Smooth muscle cell (in vitro differentiated cells): ENCODE measurements at regions not wholly inside any gene's neighbourhood (a gene's known extent, or its start where the extent isn't known, plus 50 kb on each side); places are given as distances from the start of the nearest gene placed in this dataset.

Experiments used
- DNase-seq: peaks from one replicate; lab custom pipeline; 2025; ENCODE audit not compliant: unreplicated experiment; lab: John Stamatoyannopoulos, UW
- H2AFZ ChIP-seq: fragments of 200-600 bp; sonication (generic); 2 replicates; pipeline ENCODE4 v1.6.0; 2016; ENCODE audit warnings: antibody characterized with exemption, low read depth, mild to moderate bottlenecking
- H3F3A ChIP-seq: fragments of 200-600 bp; sonication (generic); 2 replicates; pipeline ENCODE4 v1.6.0; 2017; ENCODE audit warnings: antibody characterized with exemption, low read depth
- H3K27ac ChIP-seq: fragments of 200-600 bp; sonication (generic); 2 replicates; pipeline ENCODE4 v1.5.1; 2016; ENCODE audit warnings: low read depth, mild to moderate bottlenecking
- H3K27me3 ChIP-seq: fragments of 200-600 bp; sonication (generic); 2 replicates; pipeline ENCODE4 v1.6.1; 2016; ENCODE audit warnings: low read depth, mild to moderate bottlenecking
- H3K36me3 ChIP-seq: fragments of 200-600 bp; sonication (generic); 2 replicates; pipeline ENCODE4 v1.5.1; 2016; ENCODE audit warnings: low read depth
- H3K4me1 ChIP-seq: fragments of 200-600 bp; sonication (generic); 2 replicates; pipeline ENCODE4 v1.5.1; 2016; ENCODE audit warnings: low read depth
- H3K4me2 ChIP-seq: fragments of 200-600 bp; sonication (generic); 2 replicates; pipeline ENCODE4 v1.6.0; 2016; ENCODE audit warnings: mild to moderate bottlenecking
- H3K4me3 ChIP-seq: fragments of 200-600 bp; sonication (generic); 2 replicates; pipeline ENCODE4 v1.5.1; 2016; ENCODE audit warnings: mild to moderate bottlenecking
- H3K79me2 ChIP-seq: fragments of 200-600 bp; sonication (generic); 2 replicates; pipeline ENCODE4 v1.6.0; 2016; ENCODE audit warnings: low read depth, mild to moderate bottlenecking
- H3K9ac ChIP-seq: fragments of 200-600 bp; sonication (generic); 2 replicates; pipeline ENCODE4 v1.6.0; 2016; ENCODE audit warnings: low read depth
- H3K9me3 ChIP-seq: fragments of 200-600 bp; sonication (generic); replicated peaks from 2 replicates; pipeline ENCODE4 v1.5.1; 2016; ENCODE audit warnings: low read depth
- H4K20me1 ChIP-seq: fragments of 200-600 bp; sonication (generic); 2 replicates; pipeline ENCODE4 v1.6.0; 2016; ENCODE audit warnings: low read depth
- WGBS: methylation state at CpG from one replicate; pipeline ENCODE4 v1.1.7; 2016; ENCODE audit warnings: low lambda C conversion rate; 5-methylcytosine and 5-hydroxymethylcytosine counted together
- TF ChIP-seq, protein P1 (sequence below): fragments of 200-600 bp; sonication (generic); IDR thresholded peaks from 2 replicates; pipeline ENCODE4 v1.5.1; 2017; ENCODE audit warnings: borderline replicate concordance, mild to moderate bottlenecking, antibody characterized with exemption; ENCODE audit not compliant: insufficient read depth, poor library complexity, severe bottlenecking

- H3K4me1 ChIP-seq: no peaks in the 10 kb centered on the region
- no peaks in the 10 kb centered on the region for H4K20me1 ChIP-seq
- WGBS: 74% methylated on average over 1 of the region's 1 CpG
- no peak overlapping the region for H3K4me3 ChIP-seq
- no peaks in the 10 kb centered on the region for H3K9me3 ChIP-seq
- no peak overlapping the region for H3K27ac ChIP-seq
- no peak for DNase-seq
- H2AFZ ChIP-seq: no peak overlapping the region
- H3K36me3 ChIP-seq: no peaks in the 10 kb centered on the region
- no peaks in the 10 kb centered on the region for H3K79me2 ChIP-seq
- H3K9ac ChIP-seq: no peak overlapping the region
- H3K4me2 ChIP-seq: no peak overlapping the region
- H3K27me3 ChIP-seq: no peaks in the 10 kb centered on the region
- H3F3A ChIP-seq: no peaks in the 10 kb centered on the region
- TF ChIP-seq, protein P1, sequence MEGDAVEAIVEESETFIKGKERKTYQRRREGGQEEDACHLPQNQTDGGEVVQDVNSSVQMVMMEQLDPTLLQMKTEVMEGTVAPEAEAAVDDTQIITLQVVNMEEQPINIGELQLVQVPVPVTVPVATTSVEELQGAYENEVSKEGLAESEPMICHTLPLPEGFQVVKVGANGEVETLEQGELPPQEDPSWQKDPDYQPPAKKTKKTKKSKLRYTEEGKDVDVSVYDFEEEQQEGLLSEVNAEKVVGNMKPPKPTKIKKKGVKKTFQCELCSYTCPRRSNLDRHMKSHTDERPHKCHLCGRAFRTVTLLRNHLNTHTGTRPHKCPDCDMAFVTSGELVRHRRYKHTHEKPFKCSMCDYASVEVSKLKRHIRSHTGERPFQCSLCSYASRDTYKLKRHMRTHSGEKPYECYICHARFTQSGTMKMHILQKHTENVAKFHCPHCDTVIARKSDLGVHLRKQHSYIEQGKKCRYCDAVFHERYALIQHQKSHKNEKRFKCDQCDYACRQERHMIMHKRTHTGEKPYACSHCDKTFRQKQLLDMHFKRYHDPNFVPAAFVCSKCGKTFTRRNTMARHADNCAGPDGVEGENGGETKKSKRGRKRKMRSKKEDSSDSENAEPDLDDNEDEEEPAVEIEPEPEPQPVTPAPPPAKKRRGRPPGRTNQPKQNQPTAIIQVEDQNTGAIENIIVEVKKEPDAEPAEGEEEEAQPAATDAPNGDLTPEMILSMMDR: no peak
Observed at GRCh38 chr2:18795906-18796305, 206.5 kb upstream of the NT5C1B start.

- no peak overlapping the region for H2AFZ ChIP-seq
- TF ChIP-seq, protein P1: no peak
- H4K20me1 ChIP-seq: no peaks in the 10 kb centered on the region
- no peaks in the 10 kb centered on the region for H3K27me3 ChIP-seq
- H3K4me3 ChIP-seq: no peak overlapping the region
- no peaks in the 10 kb centered on the region for H3K79me2 ChIP-seq
- H3K4me1 ChIP-seq: no peaks in the 10 kb centered on the region
- 95% methylated on average over 6 of the region's 6 CpGs for WGBS
- no peak overlapping the region for H3K27ac ChIP-seq
- H3F3A ChIP-seq: no peaks in the 10 kb centered on the region
- H3K4me2 ChIP-seq: no peak overlapping the region
- DNase-seq: no peak
- H3K9me3 ChIP-seq: no peaks in the 10 kb centered on the region
- no peaks in the 10 kb centered on the region for H3K36me3 ChIP-seq
- no peak overlapping the region for H3K9ac ChIP-seq
Observed at GRCh38 chr2:18792684-18793083, 203.3 kb upstream of the NT5C1B start.

- H3K9ac ChIP-seq: no peak overlapping the region
Observed at GRCh38 chr2:18792226-18792629, 202.9 kb upstream of the NT5C1B start.

More at GRCh38 chr2:18792226-18792629, 202.9 kb upstream of the NT5C1B start:
- Histone ChIP-seq H3K4me1 (no peaks in the 10 kb centered on the region), H3K36me3 (no peaks in the 10 kb centered on the region), H3K27ac (no peak overlapping the region), H4K20me1 (no peaks in the 10 kb centered on the region), H3F3A (no peaks in the 10 kb centered on the region), H3K4me3 (no peak overlapping the region), H2AFZ (no peak overlapping the region), H3K27me3 (no peaks in the 10 kb centered on the region), H3K79me2 (no peaks in the 10 kb centered on the region), H3K4me2 (no peak overlapping the region), H3K9me3 (no peaks in the 10 kb centered on the region)
- TF ChIP-seq, protein P1: no peak
- no peak for DNase-seq
- WGBS: 77% methylated on average over 3 of the region's 3 CpGs
